ENCODE measurements at regions not wholly inside any gene's neighbourhood (a gene's known extent, or its start where the extent isn't known, plus 50 kb on each side); places are given as distances from the start of the nearest gene placed in this dataset.
A peak's percentile ranks its signal among the peaks of the same experiment; 100 is the strongest.

DNA sequence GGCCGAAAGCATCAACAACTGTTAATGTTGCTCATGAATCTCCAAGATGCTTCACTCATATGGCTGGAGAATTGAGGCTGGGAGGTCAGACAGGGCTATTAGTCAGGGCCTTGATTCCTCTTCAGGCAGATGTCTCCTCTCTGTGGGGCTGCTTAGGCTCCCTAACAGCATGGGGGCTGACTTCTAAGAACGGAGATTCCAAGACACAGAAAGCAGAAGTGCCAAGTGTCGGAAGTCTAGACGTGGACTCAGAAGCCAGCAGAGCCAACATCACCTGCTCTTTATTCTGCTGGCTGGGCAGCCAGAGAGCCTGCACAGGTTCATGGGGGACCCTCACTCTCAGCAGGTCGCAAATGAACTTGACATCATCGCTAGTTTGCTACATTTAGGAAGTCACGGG, 279.8 kb downstream of the CDH26 start:
- Mint-ChIP-seq H3K27ac (ENCODE audit: unreplicated experiment) (no peak overlapping the region), H3K4me3 (ENCODE audit: unreplicated experiment) (no peak overlapping the region), H3K4me1 (ENCODE audit: unreplicated experiment) (no peaks in the 10 kb centered on the region), H3K9me3 (ENCODE audit: unreplicated experiment) (peaks cover 4% of the 10 kb centered on the region), H3K27me3 (ENCODE audit: unreplicated experiment) (peaks cover 2% of the 10 kb centered on the region), H3K36me3 (ENCODE audit: unreplicated experiment) (no peaks in the 10 kb centered on the region)
- TF ChIP-seq, protein P1, sequence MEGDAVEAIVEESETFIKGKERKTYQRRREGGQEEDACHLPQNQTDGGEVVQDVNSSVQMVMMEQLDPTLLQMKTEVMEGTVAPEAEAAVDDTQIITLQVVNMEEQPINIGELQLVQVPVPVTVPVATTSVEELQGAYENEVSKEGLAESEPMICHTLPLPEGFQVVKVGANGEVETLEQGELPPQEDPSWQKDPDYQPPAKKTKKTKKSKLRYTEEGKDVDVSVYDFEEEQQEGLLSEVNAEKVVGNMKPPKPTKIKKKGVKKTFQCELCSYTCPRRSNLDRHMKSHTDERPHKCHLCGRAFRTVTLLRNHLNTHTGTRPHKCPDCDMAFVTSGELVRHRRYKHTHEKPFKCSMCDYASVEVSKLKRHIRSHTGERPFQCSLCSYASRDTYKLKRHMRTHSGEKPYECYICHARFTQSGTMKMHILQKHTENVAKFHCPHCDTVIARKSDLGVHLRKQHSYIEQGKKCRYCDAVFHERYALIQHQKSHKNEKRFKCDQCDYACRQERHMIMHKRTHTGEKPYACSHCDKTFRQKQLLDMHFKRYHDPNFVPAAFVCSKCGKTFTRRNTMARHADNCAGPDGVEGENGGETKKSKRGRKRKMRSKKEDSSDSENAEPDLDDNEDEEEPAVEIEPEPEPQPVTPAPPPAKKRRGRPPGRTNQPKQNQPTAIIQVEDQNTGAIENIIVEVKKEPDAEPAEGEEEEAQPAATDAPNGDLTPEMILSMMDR (IDR thresholded peaks at IDR 0.05), result no peak
- DNase-seq (ENCODE audit: extremely low spot score, unreplicated experiment), result no peak

DNA sequence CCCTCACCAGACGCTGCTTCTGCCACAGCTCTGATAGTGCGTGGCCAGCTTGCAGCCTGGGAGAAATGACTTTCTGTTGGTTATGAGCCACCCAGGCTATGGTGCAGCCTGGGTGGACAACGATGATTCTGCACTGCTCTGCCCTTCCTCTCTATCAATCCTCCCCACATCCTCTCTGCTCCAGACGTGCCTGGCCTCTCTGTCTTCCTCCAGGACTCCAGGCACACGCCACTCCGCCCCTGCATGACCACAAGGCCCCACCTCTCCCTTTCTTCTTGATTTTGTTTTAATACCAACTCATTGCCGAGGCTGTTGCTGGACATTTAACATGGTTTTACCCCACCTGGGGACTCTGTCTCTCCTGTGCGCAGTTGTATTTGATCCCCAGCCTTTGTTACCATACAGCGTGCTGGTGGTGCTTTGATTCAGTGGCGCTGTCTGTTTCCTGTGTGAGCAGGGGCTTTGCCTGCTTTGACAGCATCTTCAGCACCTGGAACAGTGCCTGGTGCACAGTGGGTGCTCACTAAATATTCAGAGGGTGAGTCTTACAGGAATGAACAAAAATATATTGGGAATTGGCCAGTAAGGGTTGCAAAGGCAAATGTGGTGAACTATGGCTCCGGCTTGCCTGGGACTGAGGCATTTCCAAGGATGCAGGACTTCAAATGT, 280.9 kb downstream of the CDH26 start:
- TF ChIP-seq, protein P1 (IDR thresholded peaks at IDR 0.05), result no peak
- no peaks in the 10 kb centered on the region for H3K4me1 Mint-ChIP-seq (ENCODE audit: unreplicated experiment)
- no peaks in the 10 kb centered on the region for H3K36me3 Mint-ChIP-seq (ENCODE audit: unreplicated experiment)
- no peaks in the 10 kb centered on the region for H3K9me3 Mint-ChIP-seq (ENCODE audit: unreplicated experiment)
- DNase-seq (ENCODE audit: extremely low spot score, unreplicated experiment), result peak; percentile 27
- H3K4me3 Mint-ChIP-seq (ENCODE audit: unreplicated experiment), result no peak overlapping the region
- no peak overlapping the region for H3K27ac Mint-ChIP-seq (ENCODE audit: unreplicated experiment)
- no peaks in the 10 kb centered on the region for H3K27me3 Mint-ChIP-seq (ENCODE audit: unreplicated experiment)

DNA sequence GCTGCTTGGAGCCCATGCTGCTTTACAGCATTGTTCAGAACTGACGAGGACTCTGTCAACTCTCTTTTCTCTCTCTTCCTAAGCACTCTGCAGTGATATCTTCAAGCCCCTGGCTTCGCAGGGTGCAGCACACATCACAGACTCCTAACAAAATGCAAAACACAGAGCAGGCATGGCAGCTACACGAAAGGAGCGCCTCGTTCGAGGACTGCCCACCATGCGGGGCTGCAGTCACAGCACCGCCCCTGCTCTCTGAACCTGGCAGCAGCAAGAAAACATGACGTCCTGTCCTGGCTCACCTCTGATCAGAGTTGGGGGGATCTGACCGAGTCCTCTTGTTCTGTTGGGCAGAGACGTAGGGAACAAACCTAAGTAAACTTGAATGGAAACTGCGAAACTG, 281.7 kb downstream of the CDH26 start:
- Mint-ChIP-seq H3K4me1 (ENCODE audit: unreplicated experiment) (no peaks in the 10 kb centered on the region), H3K27ac (ENCODE audit: unreplicated experiment) (no peak overlapping the region), H3K9me3 (ENCODE audit: unreplicated experiment) (no peaks in the 10 kb centered on the region)

DNA sequence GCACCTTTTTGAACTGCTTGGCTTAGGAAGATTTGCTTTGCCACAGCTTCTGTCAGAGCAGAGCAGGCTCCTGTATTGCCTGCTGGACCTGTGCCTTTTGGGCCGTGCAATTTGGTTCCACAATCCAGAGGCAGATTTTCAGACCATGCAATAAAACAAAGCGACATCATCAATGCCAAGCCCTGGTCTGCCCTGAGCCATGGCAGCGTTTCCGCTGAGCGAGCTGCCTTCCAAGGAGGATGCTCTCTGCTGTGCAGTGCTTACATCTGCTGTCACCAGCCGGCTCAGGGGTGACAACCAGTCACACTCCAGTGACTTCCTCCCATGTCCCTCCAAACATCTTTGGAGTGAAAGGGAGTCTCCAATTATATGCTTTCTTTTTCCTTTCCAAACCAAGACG, 282.2 kb downstream of the CDH26 start:
- Mint-ChIP-seq H3K27me3 (ENCODE audit: unreplicated experiment) (no peaks in the 10 kb centered on the region), H3K9me3 (ENCODE audit: unreplicated experiment) (no peaks in the 10 kb centered on the region), H3K4me3 (ENCODE audit: unreplicated experiment) (no peak overlapping the region), H3K4me1 (ENCODE audit: unreplicated experiment) (no peaks in the 10 kb centered on the region), H3K36me3 (ENCODE audit: unreplicated experiment) (no peaks in the 10 kb centered on the region), H3K27ac (ENCODE audit: unreplicated experiment) (no peak overlapping the region)
- peak; percentile 23 for DNase-seq (ENCODE audit: extremely low spot score, unreplicated experiment)
- TF ChIP-seq, protein P1 (IDR thresholded peaks at IDR 0.05), result no peak

More for the DNA sequence above, 281.7 kb downstream of the CDH26 start:
- Mint-ChIP-seq H3K4me3 (ENCODE audit: unreplicated experiment) (no peak overlapping the region), H3K36me3 (ENCODE audit: unreplicated experiment) (no peaks in the 10 kb centered on the region), H3K27me3 (ENCODE audit: unreplicated experiment) (no peaks in the 10 kb centered on the region)
- DNase-seq (ENCODE audit: extremely low spot score, unreplicated experiment), result peak; percentile 68
- TF ChIP-seq, protein P1 (IDR thresholded peaks at IDR 0.05), result no peak

DNA sequence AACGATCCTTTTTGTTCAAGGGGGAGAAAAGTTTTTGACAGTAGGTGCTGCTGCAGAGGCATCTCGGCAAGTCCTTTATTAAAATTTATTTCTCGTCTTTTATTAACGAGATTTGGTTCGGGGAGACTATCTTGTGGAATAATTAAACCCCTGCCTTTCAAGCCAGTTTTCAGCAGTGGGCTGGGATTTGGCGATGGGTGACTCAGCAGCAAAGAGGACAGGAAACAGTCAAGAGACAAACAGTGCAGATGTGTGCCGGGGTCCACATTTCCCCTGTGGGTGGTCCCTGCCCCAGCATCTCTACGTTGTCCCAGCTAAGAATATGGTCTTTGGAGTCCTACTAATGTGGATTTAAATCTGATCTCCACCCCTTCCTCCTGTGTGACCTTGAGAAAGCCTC, 282.8 kb downstream of the CDH26 start:
- H3K27me3 Mint-ChIP-seq (ENCODE audit: unreplicated experiment), result no peaks in the 10 kb centered on the region
- peak; percentile 53 for DNase-seq (ENCODE audit: extremely low spot score, unreplicated experiment)
- H3K4me3 Mint-ChIP-seq (ENCODE audit: unreplicated experiment), result no peak overlapping the region
- no peaks in the 10 kb centered on the region for H3K36me3 Mint-ChIP-seq (ENCODE audit: unreplicated experiment)
- TF ChIP-seq, protein P1 (IDR thresholded peaks at IDR 0.05), result no peak
- no peak overlapping the region for H3K27ac Mint-ChIP-seq (ENCODE audit: unreplicated experiment)
- no peaks in the 10 kb centered on the region for H3K9me3 Mint-ChIP-seq (ENCODE audit: unreplicated experiment)
- no peaks in the 10 kb centered on the region for H3K4me1 Mint-ChIP-seq (ENCODE audit: unreplicated experiment)
